Mucosa of rectum (tissue), 2 donors: ENCODE measurements at regions not wholly inside any gene's neighbourhood (a gene's known extent, or its start where the extent isn't known, plus 50 kb on each side); places are given as distances from the start of the nearest gene placed in this dataset.
"Not testable (repeated sequence)": the region's sequence is repeated elsewhere in the genome, so short reads cannot be mapped to it uniquely, and the experiment has no call there.

Experiments used
- H3K27ac ChIP-seq, 2 donors: one replicate each; pipeline ENCODE4 v1.7.0; 2013; ENCODE audit warnings: inconsistent platforms in 2 of 2, low read depth in 2 of 2, low read length in 2 of 2
- H3K27me3 ChIP-seq, 2 donors: one replicate each; pipeline ENCODE4 v1.7.0; 2013; ENCODE audit warnings: low read length in 2 of 2; ENCODE audit not compliant: control insufficient read depth in 2 of 2, insufficient read depth in 2 of 2
- H3K36me3 ChIP-seq, 2 donors: one replicate each; pipeline ENCODE4 v1.7.0; 2013; ENCODE audit warnings: low read length in 2 of 2; ENCODE audit not compliant: control insufficient read depth in 2 of 2, insufficient read depth in 2 of 2
- H3K4me1 ChIP-seq, 2 donors: one replicate each; pipeline ENCODE4 v1.7.0; 2013; ENCODE audit warnings: low read length in 2 of 2, mild to moderate bottlenecking in 1 of 2; ENCODE audit not compliant: control insufficient read depth in 2 of 2, insufficient read depth in 2 of 2
- H3K4me3 ChIP-seq, 2 donors: one replicate each; pipeline ENCODE4 v1.7.0; 2013; ENCODE audit warnings: low read length in 2 of 2
- H3K9ac ChIP-seq, 2 donors: one replicate each; pipeline ENCODE4 v1.7.0; 2013; ENCODE audit warnings: low read length in 2 of 2, low read depth in 1 of 2, mild to moderate bottlenecking in 1 of 2
- H3K9me3 ChIP-seq, 2 donors: one replicate each; pipeline ENCODE4 v1.7.0; 2013; ENCODE audit warnings: low read length in 2 of 2; ENCODE audit not compliant: control insufficient read depth in 2 of 2
- donor health status: healthy.
- donor health status: Normal muscosa, but diverticular disease.

DNA sequence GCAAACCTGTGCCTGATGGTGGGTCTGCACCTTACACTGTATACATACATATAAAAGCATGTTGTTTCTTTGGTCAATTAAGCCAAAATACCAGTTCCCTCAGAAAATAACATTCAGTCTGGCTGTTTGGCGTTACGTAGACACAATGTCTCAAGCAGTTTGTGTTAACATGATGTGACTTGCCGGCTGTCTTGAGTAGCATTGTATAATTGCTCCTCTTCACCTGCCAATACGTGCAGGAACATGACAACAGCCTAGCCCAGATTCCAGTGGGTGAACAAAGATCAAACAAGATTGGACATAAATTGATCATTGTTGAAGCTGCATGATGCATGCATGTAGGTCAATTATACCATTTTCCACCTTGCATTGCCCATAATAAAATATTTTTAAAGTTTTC, 102.3 kb downstream of the F11 start:
- Histone ChIP-seq H3K27me3 (no peaks in the 10 kb centered on the region), H3K9ac (no peak overlapping the region), H3K36me3 (no peaks in the 10 kb centered on the region), H3K27ac (no peak overlapping the region), H3K4me3 (no peak overlapping the region), H3K9me3 (peaks cover 5 to 13% of the 10 kb centered on the region in 2 donors), H3K4me1 (no peaks in the 10 kb centered on the region)

DNA sequence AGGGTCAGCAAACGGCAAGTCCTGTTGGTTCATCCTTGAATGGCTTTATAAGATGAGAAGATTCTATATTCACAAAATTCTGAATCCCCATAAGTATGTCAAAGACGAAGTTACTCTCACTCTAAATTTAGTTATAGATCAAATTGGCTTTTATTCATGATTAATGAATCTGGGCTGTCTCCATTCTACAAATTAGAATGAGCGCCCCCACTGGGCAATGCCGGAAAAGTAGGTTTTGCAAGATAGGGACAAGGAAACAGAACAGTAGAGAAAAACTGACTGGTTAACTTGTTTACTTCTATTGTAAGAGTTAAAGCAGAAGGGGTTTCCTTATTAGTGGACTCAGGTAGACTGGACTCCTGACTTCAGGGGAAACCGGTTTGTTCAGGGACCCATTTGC, 100.3 kb downstream of the F11 start:
- no peak overlapping the region for H3K4me3 ChIP-seq
- no peaks in the 10 kb centered on the region for H3K4me1 ChIP-seq
- no peak overlapping the region for H3K27ac ChIP-seq
- H3K9ac ChIP-seq: no peak overlapping the region
- no peaks in the 10 kb centered on the region for H3K36me3 ChIP-seq
- no peaks in the 10 kb centered on the region for H3K27me3 ChIP-seq
- peaks cover 9 to 13% of the 10 kb centered on the region in 2 donors for H3K9me3 ChIP-seq

DNA sequence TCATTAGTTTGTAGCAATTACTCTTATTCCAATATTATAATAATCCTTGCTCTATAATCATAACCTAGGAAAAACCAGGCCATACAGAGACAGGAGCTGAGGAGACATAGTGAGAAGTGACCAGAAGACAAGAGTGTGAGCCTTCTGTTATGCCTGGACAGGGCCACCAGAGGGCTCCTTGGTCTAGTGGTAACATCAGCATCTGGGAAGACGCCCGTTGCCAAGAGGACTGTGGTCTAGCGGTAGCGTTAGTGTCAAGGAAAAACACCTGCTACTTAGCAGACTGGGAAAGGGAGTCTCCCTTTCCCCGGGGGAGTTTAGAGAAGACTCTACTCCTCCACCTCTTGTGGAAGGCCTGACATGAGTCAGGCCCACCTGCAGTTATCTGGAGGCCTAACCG, 97.0 kb downstream of the F11 start:
- H3K9me3 ChIP-seq: peaks cover 9 to 13% of the 10 kb centered on the region in 2 donors
- not testable (repeated sequence) for H3K36me3 ChIP-seq, H3K27me3 ChIP-seq, H3K4me1 ChIP-seq, H3K27ac ChIP-seq, H3K4me3 ChIP-seq, H3K9ac ChIP-seq

DNA sequence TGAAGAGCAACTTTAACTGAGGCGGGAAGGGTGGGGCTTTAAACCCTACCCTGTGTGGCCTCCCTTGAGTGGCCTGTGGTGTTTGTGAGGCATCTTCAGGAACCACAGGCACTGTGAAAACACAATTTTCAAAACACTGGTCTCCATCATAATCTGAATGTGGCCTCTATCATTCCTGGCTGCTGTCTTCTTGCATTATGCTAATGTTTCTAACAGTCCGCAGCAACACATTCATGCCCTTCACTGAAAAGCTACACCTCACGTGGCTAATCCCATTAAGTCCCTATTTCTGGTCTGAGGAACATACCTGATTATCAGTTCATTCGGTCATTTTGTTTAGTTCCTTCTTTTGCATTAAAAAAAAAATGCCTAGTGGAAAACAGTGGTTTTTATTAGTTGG, 94.6 kb downstream of the F11 start:
- no peak overlapping the region for H3K27ac ChIP-seq
- no peaks in the 10 kb centered on the region for H3K36me3 ChIP-seq
- H3K27me3 ChIP-seq: no peaks in the 10 kb centered on the region
- H3K4me1 ChIP-seq: no peaks in the 10 kb centered on the region
- H3K4me3 ChIP-seq: no peak overlapping the region
- peaks cover 9 to 13% of the 10 kb centered on the region in 2 donors for H3K9me3 ChIP-seq
- no peak overlapping the region for H3K9ac ChIP-seq

DNA sequence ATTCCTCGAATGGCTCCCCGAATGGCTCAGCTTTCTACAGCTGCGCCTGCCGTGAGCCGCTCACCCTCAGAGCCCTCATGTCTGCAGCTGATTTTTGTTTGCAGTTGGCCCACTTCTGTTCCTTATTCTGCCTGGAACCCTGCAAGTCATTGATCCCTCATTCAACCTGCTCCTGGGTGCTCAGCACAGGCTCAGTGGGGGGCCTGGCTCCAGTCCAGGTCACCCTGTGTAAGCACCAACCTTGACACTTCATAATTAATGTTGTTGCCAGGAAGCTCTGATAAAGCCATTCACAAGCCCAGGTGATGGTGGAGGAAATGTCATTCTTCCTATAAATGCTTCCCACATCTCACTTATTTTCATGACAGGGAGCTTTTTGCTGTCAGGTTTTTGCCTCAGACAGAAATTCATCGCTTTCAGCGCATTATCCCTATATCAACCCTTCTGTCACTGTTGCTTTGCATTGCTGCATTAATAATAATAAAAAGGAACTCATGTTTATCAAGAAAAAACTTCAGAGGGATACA, 85.7 kb downstream of the F11 start:
- H3K4me1 ChIP-seq: no peaks in the 10 kb centered on the region
- no peaks in the 10 kb centered on the region for H3K36me3 ChIP-seq
- no peak overlapping the region for H3K27ac ChIP-seq
- H3K4me3 ChIP-seq: no peak overlapping the region
- H3K9ac ChIP-seq: no peak overlapping the region
- H3K9me3 ChIP-seq: no peaks in the 10 kb centered on the region
- H3K27me3 ChIP-seq: no peaks in the 10 kb centered on the region

DNA sequence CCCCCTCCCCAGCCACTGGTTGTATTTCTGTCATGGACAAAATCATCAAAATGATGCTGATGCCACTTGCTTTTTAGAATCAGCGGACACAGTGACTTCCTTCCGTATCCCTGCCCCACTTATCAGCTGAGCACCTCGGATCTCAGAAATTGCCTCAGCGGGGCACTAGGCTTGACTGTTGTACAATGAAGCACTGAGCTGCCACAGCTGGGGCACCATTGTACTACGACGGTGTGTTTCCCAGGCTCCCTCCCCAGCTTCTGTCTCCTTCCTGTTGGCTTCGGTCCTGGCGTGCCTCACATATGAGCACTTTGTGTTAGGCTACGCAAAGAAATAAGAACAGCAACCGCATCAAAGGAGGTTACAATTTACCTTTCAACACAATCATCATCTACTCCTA, 82.4 kb downstream of the F11 start:
- H3K27ac ChIP-seq: no peak overlapping the region
- H3K36me3 ChIP-seq: no peaks in the 10 kb centered on the region
- H3K9me3 ChIP-seq: no peaks in the 10 kb centered on the region
- H3K9ac ChIP-seq: no peak overlapping the region
- H3K27me3 ChIP-seq: no peaks in the 10 kb centered on the region
- H3K4me3 ChIP-seq: no peak overlapping the region
- no peaks in the 10 kb centered on the region for H3K4me1 ChIP-seq

DNA sequence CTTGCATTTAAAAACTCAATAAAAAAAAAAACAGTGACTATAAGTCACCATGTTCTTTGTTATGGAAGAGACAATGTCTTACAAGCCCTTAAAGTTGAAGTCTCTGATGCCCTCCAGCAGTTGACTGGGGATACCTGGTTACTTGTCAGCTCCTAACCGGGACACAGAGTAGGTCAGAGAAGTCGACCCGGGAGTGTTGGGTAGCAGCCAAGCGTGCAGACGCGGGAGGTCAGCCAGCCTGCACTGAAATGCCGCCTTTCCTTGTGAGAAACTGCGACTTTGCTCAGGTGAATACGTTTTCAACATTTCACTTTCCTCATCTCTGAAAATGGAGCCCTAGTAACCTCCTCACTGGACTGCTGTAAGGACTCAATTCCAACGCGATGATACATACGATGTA, 81.8 kb downstream of the F11 start:
- Histone ChIP-seq H3K9me3 (no peaks in the 10 kb centered on the region), H3K4me3 (no peak overlapping the region), H3K9ac (no peak overlapping the region), H3K27me3 (no peaks in the 10 kb centered on the region), H3K36me3 (no peaks in the 10 kb centered on the region), H3K27ac (no peak overlapping the region), H3K4me1 (no peaks in the 10 kb centered on the region)

DNA sequence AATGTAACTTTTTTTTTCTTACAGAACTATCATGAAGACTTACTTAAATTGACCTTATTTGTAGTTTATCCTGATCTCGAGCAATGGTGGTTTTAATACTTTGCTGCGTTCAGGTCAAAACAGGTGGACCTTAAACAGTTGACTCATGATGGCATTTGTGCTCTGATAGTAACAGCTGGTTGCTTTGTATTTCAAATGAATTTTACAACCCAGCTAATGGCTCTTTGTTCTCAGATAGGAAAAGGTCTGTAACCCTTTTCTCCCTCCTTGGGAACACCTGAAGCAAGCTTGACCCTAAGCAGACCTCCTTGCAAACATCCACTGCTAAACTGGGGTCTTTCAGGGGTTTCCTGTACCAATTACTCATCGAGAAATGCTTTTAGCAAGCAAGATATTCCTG, 79.2 kb downstream of the F11 start:
- no peak overlapping the region for H3K27ac ChIP-seq
- no peaks in the 10 kb centered on the region for H3K27me3 ChIP-seq
- H3K36me3 ChIP-seq: no peaks in the 10 kb centered on the region

DNA sequence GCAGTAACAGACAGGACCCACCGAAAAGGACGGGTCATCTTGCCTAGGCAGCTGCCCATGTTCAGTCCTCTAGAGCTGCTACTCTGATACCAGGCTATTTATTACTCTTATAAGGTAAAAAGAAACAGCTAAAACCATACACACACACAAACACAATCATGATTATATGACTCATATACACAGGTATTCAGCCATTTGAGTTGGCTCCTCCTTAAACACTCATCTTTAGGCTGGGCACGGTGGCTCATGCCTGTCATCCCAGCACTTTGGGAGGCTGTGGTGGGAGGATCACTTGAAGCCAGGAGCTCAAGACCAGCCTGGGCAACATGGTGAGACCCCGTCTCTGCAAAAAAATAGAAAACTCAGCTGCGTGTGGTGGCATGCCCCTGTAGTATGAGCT, 76.6 kb downstream of the F11 start:
- Histone ChIP-seq H3K4me1 (no peaks in the 10 kb centered on the region), H3K27me3 (no peaks in the 10 kb centered on the region), H3K9ac (no peak overlapping the region), H3K4me3 (no peak overlapping the region), H3K27ac (no peak overlapping the region), H3K9me3 (no peaks in the 10 kb centered on the region), H3K36me3 (no peaks in the 10 kb centered on the region)

More for the DNA sequence above, 79.2 kb downstream of the F11 start:
- Histone ChIP-seq H3K9me3 (no peaks in the 10 kb centered on the region), H3K4me1 (no peaks in the 10 kb centered on the region), H3K4me3 (no peak overlapping the region), H3K9ac (no peak overlapping the region)

DNA sequence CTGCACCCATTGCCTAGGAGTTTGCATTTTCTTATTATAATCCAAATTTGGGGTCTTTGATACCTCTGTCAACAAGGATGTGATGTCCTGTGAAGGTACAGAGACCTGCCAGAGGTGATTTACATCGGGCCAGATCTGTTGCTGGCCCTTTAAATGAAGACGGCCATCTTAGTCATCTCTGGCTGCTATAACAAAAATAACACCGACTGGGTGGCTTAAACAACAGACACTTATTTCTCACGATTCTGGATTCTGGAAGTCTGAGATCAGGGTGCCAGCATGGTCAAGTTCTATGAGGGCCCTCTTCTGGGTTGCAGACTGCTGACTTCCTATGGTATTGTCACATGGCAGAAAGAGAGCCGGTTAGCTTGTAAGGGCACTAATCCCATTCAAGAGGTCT, 75.7 kb downstream of the F11 start:
- Histone ChIP-seq H3K36me3 (no peaks in the 10 kb centered on the region), H3K27ac (no peak overlapping the region), H3K27me3 (no peaks in the 10 kb centered on the region), H3K4me1 (no peaks in the 10 kb centered on the region), H3K4me3 (no peak overlapping the region), H3K9me3 (no peaks in the 10 kb centered on the region), H3K9ac (no peak overlapping the region)
